Fibroblast of gingiva (primary cell): ENCODE measurements at regions not wholly inside any gene's neighbourhood (a gene's known extent, or its start where the extent isn't known, plus 50 kb on each side); places are given as distances from the start of the nearest gene placed in this dataset.
"Not testable (repeated sequence)": the region's sequence is repeated elsewhere in the genome, so short reads cannot be mapped to it uniquely, and the experiment has no call there.

Experiments
- DNase-seq: peaks from one replicate; pipeline ENCODE4 v3.0.0-alpha.2; 2011; ENCODE audit warnings: low read depth

DNA sequence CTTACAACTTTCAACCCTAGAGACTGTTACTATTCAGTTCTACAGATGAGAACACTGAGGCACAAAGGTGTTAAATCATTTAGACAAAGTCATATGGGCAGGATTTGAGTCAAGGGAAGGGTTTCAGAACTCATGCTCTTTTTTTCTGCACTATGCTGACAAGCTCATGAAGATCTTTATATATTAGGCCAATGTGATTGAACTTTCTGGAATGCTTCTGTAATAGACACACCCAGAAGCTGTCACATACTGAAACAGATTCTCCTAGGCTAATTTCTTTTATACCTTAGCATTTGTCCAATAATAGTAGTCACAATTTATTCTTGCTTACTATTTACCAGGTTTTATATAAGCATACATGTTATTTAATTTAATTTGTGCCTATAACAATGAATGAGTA, 164.0 kb downstream of the ALG10B start:
- no peak for DNase-seq

DNA sequence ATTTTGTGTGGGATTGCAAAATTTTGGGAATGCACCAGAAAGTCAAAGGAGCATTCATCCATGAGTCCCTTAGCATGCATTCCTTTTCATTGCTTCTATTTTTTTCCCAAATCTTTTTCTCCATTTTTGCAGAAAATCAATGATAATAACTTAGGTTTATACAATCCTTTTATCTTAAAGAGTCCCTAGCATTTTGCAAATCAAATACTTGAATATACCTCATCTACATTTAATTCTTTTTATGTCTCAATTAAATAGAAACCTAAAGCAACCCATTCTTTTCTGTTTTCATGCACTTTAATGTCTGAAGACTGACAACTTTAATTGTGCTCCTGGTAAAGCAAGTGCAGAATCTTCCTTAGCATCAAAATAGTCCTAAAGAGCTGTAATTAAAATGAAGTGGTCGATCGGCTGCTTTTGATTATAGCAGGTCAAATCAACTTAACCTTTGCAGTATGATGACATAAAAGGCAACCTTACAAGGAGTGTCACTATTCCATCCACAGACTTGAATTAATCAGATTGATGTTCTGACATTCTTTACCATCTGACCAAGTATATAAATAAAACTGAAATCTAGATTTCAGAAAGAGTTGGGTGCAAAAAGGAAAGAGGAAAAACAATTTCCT, 168.4 kb downstream of the ALG10B start:
- DNase-seq: no peak

DNA sequence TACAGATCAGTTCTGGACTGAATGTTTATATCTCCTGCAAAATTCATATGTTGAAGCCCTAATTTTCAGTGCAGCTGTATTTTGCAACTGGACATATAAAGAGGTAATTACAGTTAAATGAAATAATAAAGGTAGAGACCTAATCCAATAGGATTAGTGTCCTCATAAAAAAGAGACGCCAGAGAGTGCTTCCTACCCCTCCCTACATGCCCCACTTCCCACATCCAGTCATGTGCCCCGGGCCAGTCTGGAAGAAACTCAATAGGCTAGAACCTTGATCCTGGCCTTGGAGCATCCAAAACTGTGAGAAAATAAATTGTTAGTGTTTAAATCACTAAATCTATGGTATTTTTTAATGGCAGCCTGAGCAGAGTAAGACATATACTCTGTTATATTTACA, 172.3 kb downstream of the ALG10B start:
- no peak for DNase-seq

DNA sequence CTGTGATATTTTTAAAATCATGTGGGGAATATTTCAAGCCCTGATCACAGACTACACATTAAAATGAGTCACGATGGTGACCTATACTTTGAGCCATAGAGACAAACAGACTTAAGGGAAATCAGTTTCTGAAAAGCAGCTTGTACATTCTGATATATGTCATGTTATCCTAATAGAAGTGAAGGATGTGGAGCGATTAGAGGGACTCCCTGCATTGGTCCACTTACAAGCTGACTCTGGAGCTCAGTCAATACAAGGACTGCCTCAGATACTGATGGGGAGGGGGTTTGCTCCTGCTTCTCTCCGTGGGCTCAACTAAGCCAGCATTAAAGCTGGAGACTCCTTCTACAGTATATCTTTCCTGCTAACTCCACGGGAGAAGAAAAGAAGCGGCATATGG, 173.5 kb downstream of the ALG10B start:
- DNase-seq: no peak

DNA sequence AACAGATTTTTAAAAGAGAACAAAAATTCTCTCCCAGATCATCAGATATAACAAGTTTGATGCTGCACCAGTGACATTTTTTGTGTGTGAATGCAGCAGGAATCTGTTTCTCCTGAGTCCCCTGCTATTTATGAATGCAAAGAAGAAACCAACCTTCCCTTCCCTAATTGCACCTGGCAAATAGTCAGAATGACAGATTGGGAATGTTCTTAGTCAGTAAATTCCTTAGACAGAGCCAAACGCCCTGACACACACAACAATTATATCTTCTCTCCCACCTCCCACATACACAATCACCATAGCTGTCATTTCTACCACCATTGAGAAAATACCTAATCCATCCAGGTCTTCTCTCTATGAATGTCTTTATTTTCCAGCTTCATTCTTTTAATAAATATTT, 174.4 kb downstream of the ALG10B start:
- DNase-seq: no peak

DNA sequence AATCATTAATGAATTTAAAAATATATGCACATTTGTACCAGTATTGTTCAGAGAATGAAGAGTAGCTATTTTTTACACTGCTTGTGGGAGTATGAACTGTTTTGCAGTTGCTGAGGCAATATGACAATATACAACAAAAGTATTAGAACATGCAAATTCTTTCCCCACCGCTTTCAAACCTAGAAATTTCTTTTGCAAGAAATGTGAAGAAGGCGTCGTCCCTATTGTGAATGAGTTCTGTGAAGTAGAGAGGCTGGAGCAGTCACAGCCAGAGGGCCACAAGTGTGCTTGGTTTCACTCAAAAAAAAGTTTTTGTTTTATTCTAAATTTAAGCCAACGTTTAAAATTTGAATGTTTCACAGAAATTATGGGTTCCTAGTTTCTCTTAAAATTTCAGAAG, 184.9 kb downstream of the ALG10B start:
- DNase-seq: no peak

DNA sequence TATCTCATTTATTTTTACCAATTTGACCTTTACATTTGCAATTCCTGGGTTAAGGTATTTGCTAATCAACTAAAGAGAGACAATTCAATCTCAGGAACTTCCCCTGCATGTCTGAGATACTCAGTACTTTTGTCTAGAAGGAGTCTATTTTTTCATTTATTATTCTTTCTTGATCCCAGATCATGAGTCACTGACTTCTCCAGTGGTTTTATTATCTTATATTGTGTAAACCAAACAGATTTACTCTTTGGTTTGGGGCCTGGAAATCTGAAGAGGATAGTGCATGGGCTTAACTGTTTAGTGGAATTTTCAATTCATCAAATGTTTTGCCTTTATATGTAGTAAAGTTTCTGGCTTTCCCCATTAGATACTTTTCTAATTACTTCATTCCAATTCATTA, 185.4 kb downstream of the ALG10B start:
- no peak for DNase-seq

DNA sequence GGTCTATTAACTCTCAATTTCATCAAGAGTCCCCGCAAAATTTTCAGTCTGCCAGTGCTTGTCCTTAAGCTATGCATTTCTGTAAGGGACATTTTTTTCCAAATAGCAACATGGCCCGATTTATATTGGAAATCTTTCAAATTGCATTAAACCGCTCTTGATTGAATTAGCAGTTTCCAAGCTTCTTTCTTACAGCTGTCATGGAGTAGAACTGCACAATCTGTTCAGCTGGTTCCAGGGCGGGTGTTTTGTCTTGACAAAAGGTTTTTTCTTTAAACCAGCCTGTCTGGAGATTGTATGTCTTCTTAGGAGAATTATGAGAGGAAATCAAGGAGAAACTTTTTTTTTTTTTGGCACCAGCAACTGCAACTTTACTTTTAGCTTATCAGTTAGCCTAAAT, 185.8 kb downstream of the ALG10B start:
- no peak for DNase-seq

DNA sequence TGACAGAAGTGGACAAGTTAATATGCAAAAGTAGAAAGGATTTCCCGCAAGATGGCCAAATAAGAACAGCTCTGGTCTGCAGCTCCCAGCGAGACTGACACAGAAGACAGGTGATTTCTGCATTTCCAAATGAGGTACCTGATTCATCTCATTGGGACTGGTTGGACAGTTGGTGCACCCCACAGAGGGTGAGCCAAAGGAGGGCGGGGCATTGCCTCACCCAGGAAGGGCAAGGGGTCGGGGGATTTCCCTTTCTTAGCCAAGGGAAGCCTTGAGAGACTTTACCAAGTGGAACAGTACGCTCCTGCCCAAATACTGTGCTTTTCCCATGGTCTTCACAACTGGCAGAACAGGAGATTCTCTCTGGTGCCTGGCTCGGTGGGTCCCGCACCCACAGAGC, 191.3 kb downstream of the ALG10B start:
- no peak for DNase-seq

DNA sequence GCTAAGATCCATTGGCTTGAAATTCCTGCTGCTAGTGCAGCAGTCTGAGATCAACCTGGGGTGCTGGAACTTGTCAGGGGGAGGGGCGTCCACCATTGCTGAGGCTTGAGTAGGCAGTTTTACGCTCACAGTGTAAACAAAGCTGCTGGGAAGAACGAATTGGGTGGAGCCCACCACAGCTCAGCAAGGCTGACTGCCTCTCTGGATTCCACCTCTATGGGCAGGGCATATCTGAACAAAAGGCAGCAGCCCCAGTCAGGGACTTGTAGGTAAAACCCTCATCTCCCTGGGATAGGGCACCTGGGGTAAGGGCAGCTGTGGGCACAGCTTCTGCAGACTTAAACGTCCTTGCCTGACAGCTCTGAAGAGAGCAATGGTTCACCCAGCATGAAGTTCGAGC, 191.7 kb downstream of the ALG10B start:
- no peak for DNase-seq

DNA sequence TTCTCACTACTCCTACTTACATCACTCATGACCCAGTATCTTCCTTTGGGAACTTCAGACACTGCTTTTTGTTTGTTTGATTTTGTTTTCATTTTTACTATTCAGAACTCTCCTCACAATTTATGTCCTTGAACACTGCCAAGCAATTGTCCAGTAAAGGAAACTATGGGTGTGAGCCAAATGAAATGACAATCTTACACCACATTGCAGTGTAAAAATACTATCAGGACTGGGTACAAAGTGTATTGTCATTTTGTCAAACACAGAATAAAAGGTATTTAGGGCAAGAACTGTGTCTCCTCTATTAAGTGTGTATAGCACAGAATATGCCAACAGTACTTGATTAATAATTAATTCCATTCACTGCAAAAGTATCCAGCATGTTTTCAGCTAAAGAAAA, 199.3 kb downstream of the ALG10B start:
- DNase-seq: no peak

DNA sequence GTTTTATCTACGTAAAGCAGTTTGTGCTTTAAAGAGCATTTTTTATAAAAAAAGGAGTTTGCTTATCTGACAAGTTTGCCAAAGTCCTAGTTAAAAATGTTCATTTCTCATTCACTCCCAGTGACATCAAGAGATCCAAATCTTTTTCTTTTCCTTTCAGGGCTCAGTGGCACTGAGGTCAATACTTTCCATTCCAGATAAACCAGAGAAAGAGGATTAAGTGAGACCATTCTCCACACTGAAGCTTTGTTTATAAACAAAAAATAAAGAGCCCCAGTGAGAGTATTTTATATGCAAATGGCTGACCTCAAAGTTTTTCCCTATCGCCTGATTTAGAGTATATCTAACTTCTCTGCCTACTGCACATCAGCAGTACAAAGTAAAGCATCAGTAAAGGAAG, 199.8 kb downstream of the ALG10B start:
- no peak for DNase-seq

DNA sequence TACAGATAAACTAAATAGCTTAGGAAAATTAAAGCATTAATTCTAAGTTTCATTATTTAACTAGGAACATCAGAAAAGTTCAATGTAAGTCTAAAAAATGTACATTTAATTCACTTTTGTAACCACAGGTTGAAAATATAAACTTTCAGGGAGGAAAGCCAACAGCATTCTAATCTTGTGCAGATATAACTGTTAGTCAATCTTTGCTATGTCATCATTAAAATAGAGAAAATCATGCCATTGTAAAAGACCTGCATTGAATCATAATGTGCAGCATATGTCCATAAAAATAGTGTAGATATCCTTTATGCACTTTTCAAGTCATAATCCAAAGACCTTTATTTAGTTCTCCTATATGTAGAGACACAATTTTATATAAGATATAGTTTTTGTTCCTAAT, 207.3 kb downstream of the ALG10B start:
- no peak for DNase-seq

DNA sequence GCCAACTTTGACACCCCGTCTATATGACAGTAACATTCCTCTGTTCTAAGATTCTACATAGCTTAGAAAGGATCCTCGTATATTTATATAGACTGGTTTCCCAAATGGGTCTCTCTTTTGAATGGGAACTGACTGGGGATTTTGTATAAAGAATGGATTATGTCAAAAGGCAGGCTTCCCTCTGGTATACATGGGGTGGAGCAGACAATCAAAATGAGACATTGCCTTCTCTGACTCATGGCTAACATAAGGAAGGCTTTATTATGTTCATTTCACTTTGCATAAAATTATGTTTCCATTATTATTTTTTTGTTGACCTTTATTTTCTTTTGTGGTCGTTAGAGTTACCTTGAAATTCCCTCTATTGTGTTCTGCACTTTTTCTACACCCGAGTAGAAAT, 211.1 kb downstream of the ALG10B start:
- no peak for DNase-seq

DNA sequence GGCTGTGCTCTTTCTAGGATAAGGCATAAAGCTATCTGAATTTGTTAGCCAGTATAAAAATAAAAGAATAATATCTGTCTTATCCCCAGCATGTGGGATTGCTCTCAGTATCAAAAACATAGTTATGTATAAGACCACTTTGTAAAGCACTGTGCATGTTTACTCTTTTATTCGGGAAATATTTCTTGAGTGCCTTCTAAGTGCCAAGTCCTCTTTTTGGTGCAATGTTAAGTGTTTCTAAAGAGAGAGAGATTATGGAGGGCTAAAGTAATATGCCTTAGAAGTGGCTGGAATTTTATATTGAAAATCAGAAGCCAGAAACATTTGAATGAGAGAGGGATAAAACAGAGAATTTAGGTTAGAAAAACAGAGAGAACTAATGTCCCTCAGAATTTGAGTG, 212.0 kb downstream of the ALG10B start:
- no peak for DNase-seq

DNA sequence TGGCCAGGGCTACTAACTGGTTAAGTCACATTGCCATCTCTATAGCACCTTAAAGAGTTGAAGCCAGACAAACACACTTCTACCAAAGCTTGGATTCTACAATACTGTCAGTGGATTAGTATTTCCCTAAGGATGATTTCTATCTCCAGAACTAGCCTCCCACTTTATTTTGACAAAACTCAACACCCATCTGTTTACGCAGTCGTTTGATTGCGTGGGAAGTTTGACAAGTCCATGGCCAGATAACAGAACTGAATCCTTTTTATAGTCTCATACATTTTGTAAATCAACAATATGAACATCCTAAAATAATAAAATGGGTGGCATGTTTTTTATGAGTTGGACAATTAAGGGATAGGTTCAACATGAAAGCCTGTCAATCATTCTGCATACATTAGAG, 212.7 kb downstream of the ALG10B start:
- DNase-seq: not testable (repeated sequence)

DNA sequence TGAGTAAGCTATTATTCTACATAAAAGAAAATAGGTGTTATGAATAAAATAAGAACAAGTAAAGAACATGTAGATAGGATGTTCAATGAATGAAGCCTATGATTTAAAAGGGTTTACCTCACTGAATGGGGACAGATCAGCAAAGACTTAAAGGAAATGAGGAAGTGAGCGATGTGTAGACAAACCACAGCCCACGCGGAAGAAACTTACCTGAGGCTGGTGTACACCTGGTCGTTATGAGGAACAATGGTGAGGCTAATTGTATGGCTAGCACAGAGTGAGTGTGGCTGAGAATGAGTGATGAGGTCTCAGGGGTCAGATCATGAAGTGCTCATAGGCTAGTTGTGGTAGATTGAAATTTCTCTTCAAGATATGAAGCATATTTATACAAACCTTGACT, 221.7 kb downstream of the ALG10B start:
- DNase-seq: no peak

DNA sequence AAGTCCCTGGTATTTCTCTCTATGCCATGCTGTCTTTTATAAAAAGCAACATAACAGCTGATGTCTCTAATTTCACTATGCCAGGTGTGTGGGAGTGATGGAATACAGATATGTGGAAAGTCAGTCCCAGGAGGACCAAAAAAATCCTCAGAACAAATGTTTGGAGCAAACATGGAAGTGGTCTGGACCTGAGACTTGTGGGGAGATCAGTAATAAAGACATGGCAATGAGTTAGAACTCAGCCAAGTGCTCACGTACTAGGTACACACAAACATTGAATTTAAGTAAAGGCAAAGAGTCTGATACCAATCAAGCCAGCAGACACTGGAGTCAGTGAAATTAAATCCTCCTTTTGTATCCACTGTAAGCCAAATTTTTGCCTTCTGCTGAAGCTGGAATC, 223.6 kb downstream of the ALG10B start:
- no peak for DNase-seq

DNA sequence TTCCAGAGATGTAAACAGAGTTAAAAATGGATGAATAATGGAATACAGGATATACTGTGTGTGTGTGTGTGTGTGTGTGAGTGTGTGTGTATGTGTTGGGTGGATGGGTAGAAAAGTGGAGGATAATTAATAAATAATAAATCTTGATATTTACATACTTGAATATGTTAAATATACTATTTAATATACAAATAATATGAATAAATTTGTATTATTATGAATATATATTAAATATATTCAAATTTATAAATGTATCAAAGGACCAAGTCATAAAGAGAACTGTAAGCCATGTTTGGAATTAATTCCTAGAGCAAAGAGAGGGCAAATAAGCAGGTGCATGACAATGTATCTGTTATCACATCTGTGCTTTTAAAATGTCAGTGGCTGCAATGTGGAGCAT, 225.3 kb downstream of the ALG10B start:
- DNase-seq: no peak

DNA sequence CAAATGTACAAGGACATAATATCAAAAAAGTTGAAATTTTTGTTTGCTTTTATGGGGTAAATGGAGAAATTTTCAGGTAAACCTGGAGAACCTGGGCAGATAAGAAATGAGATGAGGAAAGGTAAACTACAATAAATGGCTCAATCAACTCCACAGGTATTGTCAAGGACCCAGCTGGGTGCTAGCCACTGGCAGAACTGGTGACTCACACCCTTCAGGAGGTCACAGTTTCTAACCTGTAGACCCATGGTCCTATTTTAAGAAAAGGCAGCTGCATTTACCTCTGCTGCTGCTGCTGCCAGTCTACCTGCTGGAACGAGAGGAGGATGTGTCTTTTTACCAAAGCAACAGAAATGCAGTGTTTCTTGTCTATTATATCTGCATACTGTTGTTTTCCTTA, 226.6 kb downstream of the ALG10B start:
- no peak for DNase-seq

DNA sequence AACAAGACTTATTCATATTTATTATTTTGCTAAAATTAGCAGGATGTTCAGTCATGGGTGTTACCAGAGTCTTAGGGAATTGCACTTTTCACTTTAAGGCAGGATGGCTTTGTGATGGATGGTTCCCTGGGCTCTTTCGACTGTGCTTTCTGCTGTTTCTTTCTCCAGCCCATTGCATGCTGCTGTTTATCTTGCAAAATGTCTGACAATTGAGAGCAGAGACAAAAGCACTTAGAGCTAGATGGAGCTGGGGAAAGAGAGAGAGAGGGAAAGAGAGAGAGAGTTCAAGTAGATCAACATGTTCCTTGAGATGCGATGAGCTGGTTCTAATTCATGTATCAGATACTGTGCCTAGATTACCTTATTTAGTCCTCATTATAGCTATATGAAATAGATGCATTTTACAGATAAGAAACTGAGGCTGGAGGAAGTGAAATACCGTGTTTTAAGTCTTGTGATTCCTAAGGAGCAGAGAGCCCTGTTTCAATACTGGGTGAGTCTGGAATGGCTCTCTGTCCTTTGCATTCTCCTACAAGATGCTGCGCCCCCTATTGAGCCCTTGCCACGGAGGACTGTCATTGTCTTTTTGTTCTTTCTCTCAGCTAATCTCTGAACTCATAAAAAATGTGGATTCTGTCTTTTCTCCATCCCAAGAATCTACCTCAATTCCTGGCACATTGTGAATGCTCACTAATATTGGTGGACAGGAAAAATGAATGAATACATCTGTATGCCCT, 227.9 kb downstream of the ALG10B start:
- no peak for DNase-seq

DNA sequence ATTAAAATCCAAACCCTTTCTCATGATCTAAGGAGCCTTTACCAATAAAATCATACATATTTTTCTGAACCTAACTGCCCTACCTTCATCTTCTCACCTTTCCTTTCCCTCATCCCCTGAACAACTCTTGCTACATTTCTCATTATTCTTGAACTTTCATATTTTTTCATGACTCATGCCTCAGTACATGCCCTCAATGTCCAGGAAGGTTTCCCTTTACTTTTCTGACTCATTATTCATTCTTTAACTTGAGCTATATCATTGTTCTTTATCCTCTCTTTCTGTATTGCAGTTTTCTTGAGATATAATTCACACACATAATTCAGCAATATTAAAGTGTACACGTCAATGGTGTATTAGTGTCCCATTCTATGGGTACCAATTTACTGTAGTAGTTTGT, 231.0 kb downstream of the ALG10B start:
- DNase-seq: no peak

DNA sequence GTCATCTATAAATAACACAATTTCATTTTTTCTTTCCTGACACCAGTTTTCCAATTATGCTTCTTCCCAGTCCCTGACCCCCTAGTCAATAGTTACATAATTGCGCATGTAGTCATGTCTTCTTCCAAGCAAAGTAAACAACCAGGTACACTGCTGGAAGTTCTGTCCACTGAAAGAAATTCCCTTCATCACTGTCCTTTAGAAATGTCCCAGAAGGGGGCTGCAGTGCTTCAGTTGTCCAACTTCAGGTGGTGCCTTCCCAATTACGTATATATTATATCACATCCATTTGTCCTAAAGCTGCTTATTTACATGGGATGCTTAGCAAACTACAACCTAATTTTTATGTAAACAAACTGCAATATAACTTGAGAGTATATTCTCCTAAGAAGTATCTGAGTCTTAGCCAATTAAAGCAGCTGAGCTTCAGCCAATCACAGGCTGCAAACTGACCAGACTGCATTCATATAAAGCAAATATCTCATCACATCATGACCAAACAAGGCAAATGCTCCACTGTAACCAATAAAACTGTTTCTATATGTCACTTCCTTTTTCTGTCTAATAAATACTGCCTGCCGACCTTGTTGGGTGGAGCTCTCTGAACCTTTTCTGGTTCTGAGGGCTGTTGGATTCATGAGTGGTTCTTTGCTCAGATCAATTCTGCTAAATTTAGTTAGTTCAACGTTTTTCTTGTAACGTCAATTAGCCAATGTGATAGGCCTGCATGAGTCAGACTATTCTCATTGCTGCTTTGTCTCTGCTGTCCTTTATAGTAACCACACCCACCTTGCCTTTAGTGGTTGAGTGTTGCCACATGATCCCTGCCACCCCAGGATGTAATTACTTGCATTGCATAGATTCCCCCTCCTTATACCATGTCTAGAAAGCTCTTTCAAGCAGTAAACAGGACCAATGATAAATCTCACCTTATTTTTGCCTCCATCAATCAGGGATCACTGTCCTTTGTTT, 239.3 kb downstream of the ALG10B start:
- DNase-seq: no peak
